Natural killer cell (primary cell): ENCODE measurements at regions not wholly inside any gene's neighbourhood (a gene's known extent, or its start where the extent isn't known, plus 50 kb on each side); places are given as distances from the start of the nearest gene placed in this dataset.

Experiments
- ATAC-seq, 3 donors: fragments of 150-1000 bp in 2 of 3; fragments of 200-7000 bp in 1 of 3; cut with Tn5 transposase; 1 replicate in 1 of 3; 2 replicates in 2 of 3; pipeline ENCODE4 v1.10.0; 2021; ENCODE audit warnings: mild to moderate bottlenecking in 2 of 3, moderate library complexity in 2 of 3
- DNase-seq, 2 donors: peaks; one replicate each; pipeline versions ENCODE4 v3.0.0 to v3.0.0-alpha.2; 2013 to 2021; ENCODE audit warnings: mixed read lengths in 1 of 2
- H3K27ac ChIP-seq: one replicate; pipeline ENCODE4 v1.5.1; 2013; ENCODE audit warnings: mild to moderate bottlenecking, low read length
- H3K27me3 ChIP-seq: one replicate; pipeline ENCODE4 v1.6.1; 2013; ENCODE audit warnings: low read length; ENCODE audit not compliant: control insufficient read depth, insufficient read depth
- H3K36me3 ChIP-seq: one replicate; pipeline ENCODE4 v1.6.1; 2013; ENCODE audit warnings: low read length; ENCODE audit not compliant: control insufficient read depth, insufficient read depth
- H3K4me1 ChIP-seq: one replicate; pipeline ENCODE4 v1.6.1; 2013; ENCODE audit warnings: low read length; ENCODE audit not compliant: control insufficient read depth, insufficient read depth
- H3K4me3 ChIP-seq: one replicate; pipeline ENCODE4 v1.5.1; 2013; ENCODE audit warnings: low read length
- H3K9me3 ChIP-seq: one replicate; pipeline ENCODE4 v1.6.1; 2013; ENCODE audit warnings: low read length; ENCODE audit not compliant: control insufficient read depth, insufficient read depth
- H3K27ac Mint-ChIP-seq, 2 donors: one replicate each; pipeline ENCODE4 v1.8.0; 2022; ENCODE audit warnings: mild to moderate bottlenecking in 2 of 2, mixed read lengths in 2 of 2, moderate library complexity in 1 of 2
- H3K27me3 Mint-ChIP-seq, 2 donors: one replicate each; pipeline ENCODE4 v1.8.0; 2022; ENCODE audit warnings: low read depth in 2 of 2, mixed read lengths in 2 of 2
- H3K36me3 Mint-ChIP-seq: one replicate; pipeline ENCODE4 v1.8.0; 2022; ENCODE audit warnings: mixed read lengths
- H3K4me1 Mint-ChIP-seq, 2 donors: one replicate each; pipeline ENCODE4 v1.8.0; 2022; ENCODE audit warnings: mixed read lengths in 2 of 2
- H3K4me3 Mint-ChIP-seq: one replicate; pipeline ENCODE4 v1.8.0; 2022; ENCODE audit warnings: mild to moderate bottlenecking, moderate library complexity, mixed read lengths
- H3K9me3 Mint-ChIP-seq, 2 donors: one replicate each; pipeline ENCODE4 v1.8.0; 2022; ENCODE audit warnings: mixed read lengths in 2 of 2
- WGBS: methylation state at CpG from one replicate; pipeline ENCODE4 v1.1.7; 2013; ENCODE audit warnings: missing lambda C conversion rate; ENCODE audit not compliant: insufficient coverage; 5-methylcytosine and 5-hydroxymethylcytosine counted together
- intact Hi-C: fragments of 100-400 bp; cut with micrococcal nuclease; formaldehyde crosslinking; loops from one replicate; pipeline ENCODE4 v1.14.2; 2022
- TF ChIP-seq, protein P1 (sequence below): fragments of 200-600 bp; IDR thresholded peaks from one replicate; pipeline ENCODE4 v1.8.0; 2022; ENCODE audit warnings: antibody characterized with exemption

DNA sequence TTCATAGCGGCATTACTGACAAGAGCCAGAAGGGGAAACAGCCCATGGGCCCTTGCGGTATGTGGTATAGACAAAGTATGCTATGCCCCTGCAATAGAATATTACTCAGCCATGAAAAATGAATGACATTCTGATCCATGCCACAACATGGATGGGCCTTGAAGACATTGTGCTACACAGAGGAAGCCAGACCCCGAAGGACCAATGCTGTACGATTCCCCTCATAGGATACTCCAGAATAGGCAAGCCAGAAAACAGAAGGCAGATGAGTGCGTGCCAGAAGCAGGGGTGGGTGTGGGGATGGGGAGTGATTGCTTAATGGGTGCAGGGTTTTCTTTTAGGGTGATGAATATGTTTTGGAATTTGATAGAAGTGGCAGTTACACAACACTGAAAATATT, 342.0 kb downstream of the TEX29 start:
- 91% methylated on average over 5 of the region's 5 CpGs for WGBS
- no peaks in the 10 kb centered on the region for H3K36me3 Mint-ChIP-seq
- H3K9me3 Mint-ChIP-seq: no peaks in the 10 kb centered on the region
- Histone ChIP-seq H3K4me3 (no peak overlapping the region), H3K9me3 (no peaks in the 10 kb centered on the region), H3K4me1 (no peaks in the 10 kb centered on the region), H3K36me3 (no peaks in the 10 kb centered on the region), H3K27me3 (no peaks in the 10 kb centered on the region), H3K27ac (no peak overlapping the region)
- H3K27ac Mint-ChIP-seq: no peak overlapping the region
- no peak for ATAC-seq
- TF ChIP-seq, protein P1, sequence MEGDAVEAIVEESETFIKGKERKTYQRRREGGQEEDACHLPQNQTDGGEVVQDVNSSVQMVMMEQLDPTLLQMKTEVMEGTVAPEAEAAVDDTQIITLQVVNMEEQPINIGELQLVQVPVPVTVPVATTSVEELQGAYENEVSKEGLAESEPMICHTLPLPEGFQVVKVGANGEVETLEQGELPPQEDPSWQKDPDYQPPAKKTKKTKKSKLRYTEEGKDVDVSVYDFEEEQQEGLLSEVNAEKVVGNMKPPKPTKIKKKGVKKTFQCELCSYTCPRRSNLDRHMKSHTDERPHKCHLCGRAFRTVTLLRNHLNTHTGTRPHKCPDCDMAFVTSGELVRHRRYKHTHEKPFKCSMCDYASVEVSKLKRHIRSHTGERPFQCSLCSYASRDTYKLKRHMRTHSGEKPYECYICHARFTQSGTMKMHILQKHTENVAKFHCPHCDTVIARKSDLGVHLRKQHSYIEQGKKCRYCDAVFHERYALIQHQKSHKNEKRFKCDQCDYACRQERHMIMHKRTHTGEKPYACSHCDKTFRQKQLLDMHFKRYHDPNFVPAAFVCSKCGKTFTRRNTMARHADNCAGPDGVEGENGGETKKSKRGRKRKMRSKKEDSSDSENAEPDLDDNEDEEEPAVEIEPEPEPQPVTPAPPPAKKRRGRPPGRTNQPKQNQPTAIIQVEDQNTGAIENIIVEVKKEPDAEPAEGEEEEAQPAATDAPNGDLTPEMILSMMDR: no peak
- no peak for DNase-seq
- intact Hi-C loops: no loop called here
- H3K27me3 Mint-ChIP-seq: peaks cover 0 to 5% of the 10 kb centered on the region in 2 donors
- no peak overlapping the region for H3K4me3 Mint-ChIP-seq
- H3K4me1 Mint-ChIP-seq: no peaks in the 10 kb centered on the region

DNA sequence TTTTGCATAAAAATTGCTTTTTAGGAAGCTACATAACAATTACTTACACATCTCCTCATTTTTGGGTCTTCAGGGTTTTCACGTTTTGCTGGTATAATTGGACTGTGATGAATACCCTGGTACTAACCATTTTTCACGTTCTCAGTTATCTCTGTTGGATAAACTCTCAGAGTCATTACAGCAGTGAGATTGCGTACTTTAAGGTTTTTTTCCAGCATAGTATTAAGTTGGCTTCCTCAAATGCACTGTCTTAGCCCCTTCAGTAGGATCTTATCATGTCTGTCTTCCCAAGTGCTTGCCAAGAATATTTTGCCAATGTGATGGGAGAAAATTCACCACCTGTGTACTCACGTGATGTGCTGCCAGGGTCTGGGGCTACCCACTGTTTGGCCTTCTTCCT, 342.5 kb downstream of the TEX29 start:
- TF ChIP-seq, protein P1: no peak
- Mint-ChIP-seq H3K27ac (no peak overlapping the region), H3K27me3 (peaks cover 0 to 5% of the 10 kb centered on the region in 2 donors), H3K4me3 (no peak overlapping the region), H3K36me3 (no peaks in the 10 kb centered on the region), H3K9me3 (no peaks in the 10 kb centered on the region), H3K4me1 (no peaks in the 10 kb centered on the region)
- ATAC-seq (no peak), DNase-seq (no peak)
- Histone ChIP-seq H3K27ac (no peak overlapping the region), H3K4me3 (no peak overlapping the region), H3K36me3 (no peaks in the 10 kb centered on the region), H3K9me3 (no peaks in the 10 kb centered on the region), H3K27me3 (no peaks in the 10 kb centered on the region), H3K4me1 (no peaks in the 10 kb centered on the region)
- WGBS: 76% methylated on average over 4 of the region's 4 CpGs
- intact Hi-C loops: no loop called here

DNA sequence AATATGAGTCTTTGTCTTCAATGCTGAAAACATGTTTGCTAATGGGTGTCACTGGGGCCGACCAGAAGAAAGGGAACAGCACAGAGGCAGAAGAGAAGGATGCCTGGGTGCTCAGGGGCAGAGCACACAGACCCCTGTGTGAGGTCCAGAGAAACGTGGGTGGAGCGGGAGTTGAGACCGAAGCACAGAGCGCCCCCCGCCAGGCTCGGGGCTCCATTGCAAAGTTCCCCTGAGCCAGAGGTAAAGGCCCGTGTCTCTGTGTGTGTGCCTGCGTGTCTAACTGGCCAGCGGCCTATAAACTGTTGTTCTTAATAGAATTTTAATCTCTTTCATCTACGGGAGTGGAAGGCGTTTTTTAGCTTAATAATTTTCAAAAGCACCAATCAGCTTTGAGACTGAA, 343.1 kb downstream of the TEX29 start:
- ATAC-seq: no peak
- no peak for DNase-seq
- H3K36me3 ChIP-seq: no peaks in the 10 kb centered on the region
- 88% methylated on average over 12 of the region's 12 CpGs for WGBS
- TF ChIP-seq, protein P1: no peak
- no peaks in the 10 kb centered on the region for H3K9me3 Mint-ChIP-seq
- no peaks in the 10 kb centered on the region for H3K36me3 Mint-ChIP-seq
- no peak overlapping the region for H3K27ac Mint-ChIP-seq
- no peaks in the 10 kb centered on the region for H3K4me1 Mint-ChIP-seq
- H3K4me3 ChIP-seq: no peak overlapping the region
- no peak overlapping the region for H3K27ac ChIP-seq
- no peaks in the 10 kb centered on the region for H3K4me1 ChIP-seq
- H3K27me3 ChIP-seq: no peaks in the 10 kb centered on the region
- H3K4me3 Mint-ChIP-seq: no peak overlapping the region
- H3K9me3 ChIP-seq: no peaks in the 10 kb centered on the region
- H3K27me3 Mint-ChIP-seq: peaks cover 0 to 5% of the 10 kb centered on the region in 2 donors
- intact Hi-C loops: no loop called here

DNA sequence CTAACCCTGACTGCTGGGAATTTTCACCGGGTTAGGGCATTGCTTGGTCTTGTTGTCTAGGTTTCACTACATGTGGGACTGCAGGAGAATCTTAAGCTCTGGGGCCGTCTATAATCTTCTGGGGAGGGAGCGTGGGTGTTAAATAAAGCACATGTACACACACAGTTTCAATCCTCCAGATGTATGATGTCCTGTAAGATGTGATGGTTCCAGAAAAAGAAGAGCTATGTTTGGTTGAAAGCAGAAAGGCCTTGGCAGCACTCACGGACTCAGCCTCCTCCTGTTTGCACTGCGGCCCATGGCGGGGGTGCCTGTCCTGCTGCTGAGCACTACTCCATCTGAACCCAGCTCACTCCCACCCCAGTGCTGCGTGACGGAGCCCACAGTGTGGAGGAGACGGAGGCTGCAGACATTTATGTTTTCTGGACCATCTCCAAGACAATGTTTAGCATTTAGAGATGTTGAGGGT, 343.5 kb downstream of the TEX29 start:
- Mint-ChIP-seq H3K9me3 (no peaks in the 10 kb centered on the region), H3K4me1 (no peaks in the 10 kb centered on the region), H3K27me3 (peaks cover 0 to 3% of the 10 kb centered on the region in 2 donors), H3K4me3 (no peak overlapping the region), H3K27ac (no peak overlapping the region), H3K36me3 (no peaks in the 10 kb centered on the region)
- DNase-seq (no peak), ATAC-seq (no peak)
- no peak overlapping the region for H3K27ac ChIP-seq
- H3K4me3 ChIP-seq: no peak overlapping the region
- no peaks in the 10 kb centered on the region for H3K27me3 ChIP-seq
- 97% methylated on average over 7 of the region's 9 CpGs for WGBS
- intact Hi-C loops: no loop called here
- H3K36me3 ChIP-seq: no peaks in the 10 kb centered on the region
- H3K9me3 ChIP-seq: no peaks in the 10 kb centered on the region
- TF ChIP-seq, protein P1: no peak
- H3K4me1 ChIP-seq: no peaks in the 10 kb centered on the region
